Activated CD4-positive, alpha-beta T cell treated with anti-CD3 and anti-CD28 coated beads, Interleukin-2, amount 50 U/mL, for 48 hours (primary cell): ENCODE measurements at regions not wholly inside any gene's neighbourhood (a gene's known extent, or its start where the extent isn't known, plus 50 kb on each side); places are given as distances from the start of the nearest gene placed in this dataset.
"Not testable (repeated sequence)": the region's sequence is repeated elsewhere in the genome, so short reads cannot be mapped to it uniquely, and the experiment has no call there.

Experiments used
- DNase-seq, 2 experiments: peaks; one replicate each; pipeline ENCODE4 v3.0.0-alpha.2; 2020

DNA sequence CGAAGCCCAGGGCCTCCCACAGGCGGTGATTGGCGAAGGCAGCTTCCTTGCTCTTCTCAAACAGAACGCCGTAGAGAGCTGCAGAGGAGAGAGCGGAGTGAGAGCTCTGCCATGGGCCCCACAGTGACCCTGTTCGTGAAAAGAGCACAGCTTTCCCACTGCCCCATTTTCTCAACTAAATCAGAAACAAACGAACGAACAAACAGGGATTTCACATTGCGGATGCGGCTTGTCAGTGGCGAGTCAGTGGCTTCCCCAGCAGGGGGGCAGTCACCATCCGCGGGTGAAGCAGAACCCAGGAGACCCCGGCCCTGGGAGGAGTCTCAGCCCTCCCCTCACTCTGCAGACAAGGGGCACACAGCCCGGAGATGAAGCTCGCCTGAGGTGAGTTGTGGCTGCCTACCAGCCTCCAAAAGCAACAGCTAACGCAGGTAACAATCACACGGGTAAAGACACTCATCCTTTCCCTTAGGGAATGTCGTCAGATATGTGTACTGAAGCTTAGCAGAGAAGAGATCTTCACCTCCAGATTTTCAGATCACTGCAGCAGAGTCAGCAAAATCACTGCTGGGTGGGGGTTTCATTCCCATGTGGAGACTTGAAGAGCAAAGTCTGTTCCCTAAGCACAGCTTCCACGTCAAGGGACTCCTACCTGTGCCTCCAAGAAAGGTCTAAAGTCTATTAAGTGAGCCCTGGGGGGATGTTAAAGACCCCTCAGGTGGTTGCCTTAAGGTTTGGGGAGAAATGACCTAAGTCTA is 51.2 kb upstream of the GPR31 start:
- DNase-seq = no peak

DNA sequence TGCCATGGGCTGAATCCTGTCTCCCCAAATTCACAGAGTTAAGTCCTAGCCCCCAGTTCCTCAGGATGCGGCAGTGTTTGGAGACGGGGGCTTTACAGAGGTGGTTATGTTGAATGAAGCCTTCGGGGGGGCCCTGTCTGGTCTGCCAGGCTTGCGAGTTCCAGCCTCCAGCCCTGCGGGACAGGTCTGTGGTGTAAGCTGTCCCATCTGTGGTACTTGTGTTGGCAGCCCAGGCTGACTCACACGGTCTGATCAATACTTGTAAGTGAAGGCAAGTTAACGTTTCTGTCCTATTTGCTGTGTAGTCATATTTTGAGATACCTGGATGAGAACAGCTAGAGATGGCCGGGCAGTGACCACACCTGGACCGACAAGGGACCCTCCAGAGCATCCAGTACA is 51.8 kb upstream of the GPR31 start:
- no peak for DNase-seq

DNA sequence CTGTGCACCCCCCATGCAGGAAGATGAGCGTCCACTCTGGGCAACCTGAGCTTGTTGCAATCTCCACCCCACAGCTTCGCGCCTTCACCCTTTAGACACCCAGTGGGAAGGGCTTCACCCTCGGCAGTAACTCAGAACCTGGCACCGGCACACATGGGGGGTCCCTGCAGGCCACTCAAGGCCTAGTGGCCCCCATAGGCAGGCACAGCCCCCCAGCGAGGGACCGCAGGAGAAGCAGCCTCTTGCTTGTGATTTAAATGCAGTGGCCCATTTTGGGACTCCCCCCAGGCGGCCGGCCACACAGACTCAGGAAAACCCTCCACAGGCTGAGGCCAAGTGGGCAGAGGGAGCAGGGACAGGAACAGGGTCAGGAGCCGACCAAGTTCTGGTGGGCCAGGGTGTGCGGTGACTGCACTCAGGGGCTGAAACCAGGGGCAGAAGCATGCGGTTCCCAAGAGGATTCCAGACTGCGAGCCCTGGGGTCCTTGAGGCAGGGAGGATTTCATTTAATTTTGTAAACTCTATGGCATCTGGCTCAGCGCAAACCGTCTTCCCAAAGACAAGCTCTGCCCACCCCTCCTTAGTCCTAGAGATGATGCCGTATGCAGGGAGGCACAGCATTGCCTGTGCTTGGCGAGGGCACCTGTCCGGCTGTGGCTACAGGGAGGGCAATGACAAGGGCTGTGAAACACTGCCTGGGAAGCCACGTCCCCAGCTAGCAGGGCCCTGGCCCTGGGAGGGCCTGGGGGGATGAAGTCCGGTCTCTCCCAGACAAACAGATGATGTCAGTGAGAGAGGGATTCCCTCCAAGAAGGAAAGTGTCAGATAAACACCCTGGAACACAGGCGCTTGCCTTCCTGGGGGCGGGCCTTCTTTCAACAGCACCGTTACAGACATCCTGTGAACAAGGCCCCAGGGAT is 52.9 kb upstream of the GPR31 start:
- no peak for DNase-seq

DNA sequence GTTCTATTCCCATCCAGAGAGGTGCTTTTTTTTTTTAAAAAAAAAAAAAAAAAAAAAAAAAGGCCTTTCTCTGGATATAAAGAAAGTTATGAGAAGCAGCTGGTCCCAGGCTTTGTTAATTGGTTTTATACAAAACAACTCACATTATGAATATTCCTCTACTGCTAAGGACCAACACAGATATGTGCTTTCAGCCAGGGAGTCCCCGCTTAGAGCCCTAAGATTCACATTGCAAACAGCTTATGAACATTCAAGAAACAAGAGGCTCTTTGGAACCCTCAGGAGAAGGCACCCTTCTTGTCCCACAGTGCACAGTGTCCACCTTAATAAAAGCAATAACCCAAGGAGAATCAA is 53.5 kb upstream of the GPR31 start:
- DNase-seq = no peak

DNA sequence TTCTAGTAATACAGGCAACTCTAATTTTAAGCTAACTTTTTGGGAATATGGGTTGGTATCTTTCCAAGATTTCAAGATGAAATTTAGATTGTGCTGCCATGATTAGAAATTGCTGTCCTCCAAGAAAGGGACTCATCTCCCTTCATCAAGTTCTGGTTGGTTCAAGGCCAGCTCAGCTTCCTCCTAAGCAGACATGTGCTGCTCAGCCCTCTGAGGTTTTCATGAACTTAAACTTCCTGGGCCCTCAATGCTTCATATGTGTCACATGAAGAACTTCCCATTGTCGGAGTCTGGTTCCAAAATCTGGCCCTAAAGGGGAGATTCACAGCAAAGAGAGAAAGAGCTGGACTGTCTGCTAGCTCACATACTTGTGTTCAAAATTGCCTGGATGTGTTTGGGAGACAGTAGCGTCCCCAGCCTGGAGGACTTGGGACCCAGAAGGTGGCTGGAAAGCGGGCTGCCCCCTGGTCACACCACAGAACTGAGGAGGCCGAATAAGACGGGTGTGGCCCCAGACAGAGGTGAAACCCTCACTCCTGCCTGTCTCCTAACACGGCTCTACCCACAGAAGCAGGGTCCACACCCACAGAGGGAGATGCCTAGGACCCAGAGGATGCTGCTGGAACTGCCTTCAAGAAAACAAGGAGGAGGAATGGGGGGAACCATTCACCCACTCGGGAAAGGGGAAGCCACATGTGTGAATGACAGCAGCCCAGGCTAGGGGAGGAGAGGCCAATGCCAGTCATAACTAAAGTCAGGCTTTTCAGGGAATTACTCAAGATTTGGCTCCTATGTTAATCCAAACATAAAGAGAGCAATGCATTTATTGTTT is 54.3 kb upstream of the GPR31 start:
- peak in 1 of 2 experiments; percentile 7 for DNase-seq

DNA sequence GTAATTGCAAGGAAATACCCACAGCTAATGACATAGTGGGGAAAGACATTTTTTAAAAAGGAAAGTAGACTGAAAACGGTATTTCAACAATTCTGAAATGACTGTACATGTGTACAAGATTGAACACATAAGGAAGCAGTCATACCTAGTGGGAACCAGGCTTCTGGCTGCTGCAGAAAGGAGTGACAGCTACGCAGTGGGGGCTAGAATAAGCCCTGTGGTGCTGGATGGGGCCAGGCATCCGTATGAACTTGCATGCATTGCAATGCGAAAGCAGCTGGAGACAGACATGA is 54.9 kb upstream of the GPR31 start:
- peak in 1 of 2 experiments; percentile 10 for DNase-seq

DNA sequence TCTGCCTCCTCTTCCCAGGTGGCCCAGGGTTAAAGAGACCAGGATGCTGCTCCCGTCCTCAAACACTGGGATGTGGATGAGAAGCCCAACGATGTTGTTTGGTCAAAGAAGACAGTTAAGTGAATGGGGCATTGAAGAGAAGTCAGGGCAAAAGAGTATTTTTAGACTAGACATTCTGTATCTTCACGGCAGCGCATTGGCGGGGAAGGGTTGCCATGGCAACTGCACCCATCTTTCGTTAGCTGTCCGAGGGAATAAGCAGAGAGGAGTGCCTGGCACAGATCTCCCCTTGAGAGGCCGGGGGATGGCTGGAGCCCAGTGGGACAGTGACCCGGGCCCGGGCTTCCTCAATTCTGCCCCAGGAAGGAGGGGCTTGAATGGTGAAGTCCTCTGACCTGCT is 56.4 kb upstream of the GPR31 start:
- DNase-seq = no peak

DNA sequence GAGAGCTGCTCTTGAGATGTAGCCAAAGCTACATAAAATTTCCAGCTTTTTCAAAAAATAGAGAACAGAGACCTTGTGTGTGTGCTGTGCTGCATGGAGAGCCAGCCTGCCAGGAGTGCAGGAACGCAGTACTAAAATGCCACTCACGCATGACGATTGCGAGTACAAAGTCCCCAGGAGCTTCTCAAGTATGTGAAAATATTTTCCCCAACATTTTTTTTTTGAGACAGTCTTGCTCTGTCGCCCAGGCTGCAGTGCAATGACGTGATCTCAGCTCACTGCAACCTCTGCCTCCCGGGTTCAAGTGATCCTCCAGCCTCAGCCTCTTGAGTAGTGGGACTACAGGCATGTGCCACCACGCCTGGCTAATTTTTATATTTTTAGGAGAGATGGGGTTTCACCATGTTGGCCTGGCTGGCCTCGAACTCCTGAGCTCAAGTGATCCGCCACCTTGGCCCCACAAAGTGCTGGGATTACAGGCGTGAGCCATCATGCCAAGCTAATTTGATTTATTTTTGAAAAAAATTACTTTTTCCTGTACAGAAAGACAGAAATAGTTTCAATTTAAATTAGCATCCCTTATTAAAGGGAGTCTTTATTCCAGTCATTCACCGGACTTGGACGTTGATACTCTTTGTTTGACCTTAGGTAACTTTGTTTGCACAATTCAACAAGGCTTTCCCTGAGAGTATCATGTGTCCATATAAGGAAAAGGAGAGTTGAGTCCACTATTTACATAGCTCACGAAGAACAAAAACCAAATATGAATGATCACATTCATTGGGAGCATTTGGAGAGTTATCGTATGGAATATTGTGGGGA is 57.9 kb upstream of the GPR31 start:
- not testable (repeated sequence) for DNase-seq

DNA sequence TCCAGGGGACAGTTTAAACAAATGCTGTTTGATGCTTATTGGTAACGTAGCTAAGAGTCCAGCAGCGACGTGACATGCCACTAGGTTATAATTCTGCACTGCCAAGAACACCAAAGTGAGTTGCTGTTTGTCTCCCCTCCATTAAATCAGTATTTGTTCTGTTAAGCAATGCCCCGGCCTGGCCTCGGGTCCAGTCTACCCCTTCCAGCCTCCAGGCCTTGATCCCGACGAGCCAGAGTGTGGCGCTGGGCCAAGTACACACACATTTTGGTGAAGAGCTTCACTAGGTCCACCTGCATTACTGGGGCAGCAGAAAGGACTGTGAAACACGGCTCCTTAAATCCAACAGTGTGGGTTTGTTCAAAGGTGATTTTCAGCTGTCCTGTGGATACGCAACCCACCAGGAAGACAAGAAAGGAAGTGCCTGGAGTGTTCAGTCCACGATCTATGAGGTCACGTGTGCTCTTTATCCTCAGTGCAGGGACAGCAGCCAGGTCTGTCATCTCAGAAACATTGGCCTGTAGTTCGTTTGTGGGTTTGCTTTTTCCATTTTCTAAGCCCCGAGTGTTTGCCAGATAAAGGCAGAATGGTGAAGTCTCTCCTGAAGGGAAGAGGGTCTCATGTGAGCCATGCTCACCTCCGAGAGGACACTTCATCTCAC is 58.7 kb upstream of the GPR31 start:
- DNase-seq = not testable (repeated sequence)

DNA sequence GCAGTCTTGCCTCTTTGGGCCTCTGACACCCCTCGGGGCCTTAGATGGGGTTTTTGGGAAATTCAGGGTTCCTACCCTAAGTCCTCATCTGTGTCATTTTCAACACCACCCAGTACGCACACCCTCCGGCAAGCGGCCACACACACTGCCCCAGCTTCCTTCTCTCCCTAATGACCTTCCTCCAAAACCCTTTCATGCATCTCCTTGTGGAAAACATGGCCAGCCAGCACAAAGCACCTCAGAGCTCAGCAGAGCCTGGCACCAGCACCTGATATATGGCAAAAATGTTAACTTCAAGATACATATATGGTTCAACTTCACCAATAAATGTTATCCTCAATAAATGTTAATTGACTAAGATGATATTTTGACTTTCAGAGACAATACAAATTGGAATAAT is 59.3 kb upstream of the GPR31 start:
- DNase-seq = not testable (repeated sequence)

DNA sequence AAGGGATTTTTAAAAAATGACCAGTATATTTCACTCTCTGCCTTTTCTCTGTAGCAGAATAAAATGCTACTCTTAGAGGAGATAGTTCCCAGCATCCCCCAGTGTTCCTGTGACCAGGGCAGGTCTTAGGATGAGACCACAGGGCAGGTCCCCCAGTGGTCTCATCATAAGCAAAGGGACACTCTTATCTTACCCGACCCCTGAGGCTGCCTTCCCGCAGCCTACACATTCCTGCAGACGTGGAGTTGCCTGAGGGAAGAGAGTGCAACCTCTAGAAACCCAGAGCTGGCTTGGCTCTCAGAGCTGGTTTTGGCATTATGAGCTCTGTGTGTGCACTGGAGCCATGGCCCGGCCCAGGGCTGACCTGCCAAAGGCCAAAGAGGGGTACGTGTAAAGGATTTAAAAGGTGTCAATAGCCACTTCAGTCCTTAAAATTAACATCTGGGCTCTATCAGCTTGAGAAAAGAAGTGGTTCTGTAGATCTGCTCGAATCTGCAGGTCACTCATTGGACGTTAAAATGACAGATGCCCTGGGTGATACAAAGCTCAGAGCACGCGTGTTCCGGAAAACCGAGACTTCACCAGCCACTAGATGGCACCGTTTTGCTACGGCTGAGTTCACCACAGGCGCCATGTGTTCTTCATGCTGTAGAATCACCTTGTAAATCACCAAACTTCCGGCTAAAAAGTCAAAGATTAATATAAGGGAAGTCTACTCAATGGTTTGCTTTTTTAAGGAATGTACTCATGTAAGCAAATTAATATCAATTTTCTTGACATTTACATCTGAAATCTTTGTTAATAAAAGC is 60.4 kb upstream of the GPR31 start:
- DNase-seq = peak; percentile 32 to 35

DNA sequence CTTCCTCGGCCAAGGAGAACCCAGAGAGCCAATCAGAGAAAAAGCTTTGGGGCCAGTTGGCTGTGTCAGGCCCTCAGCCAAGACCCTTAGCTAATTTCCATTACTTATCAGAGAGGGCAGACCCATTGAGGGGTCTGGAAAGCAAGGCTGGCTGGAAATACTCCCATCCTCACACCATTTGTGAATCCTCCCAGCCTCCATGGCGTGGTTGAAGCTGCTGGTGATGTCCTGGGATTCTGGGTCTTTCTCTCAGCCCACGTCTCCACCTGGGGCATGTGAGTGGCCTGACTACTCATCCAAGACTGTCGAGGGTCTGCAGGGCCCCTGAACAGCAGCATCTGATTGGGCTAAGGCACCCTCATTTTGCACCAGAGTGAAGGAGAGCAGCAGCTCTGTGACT is 61.3 kb upstream of the GPR31 start:
- not testable (repeated sequence) for DNase-seq

DNA sequence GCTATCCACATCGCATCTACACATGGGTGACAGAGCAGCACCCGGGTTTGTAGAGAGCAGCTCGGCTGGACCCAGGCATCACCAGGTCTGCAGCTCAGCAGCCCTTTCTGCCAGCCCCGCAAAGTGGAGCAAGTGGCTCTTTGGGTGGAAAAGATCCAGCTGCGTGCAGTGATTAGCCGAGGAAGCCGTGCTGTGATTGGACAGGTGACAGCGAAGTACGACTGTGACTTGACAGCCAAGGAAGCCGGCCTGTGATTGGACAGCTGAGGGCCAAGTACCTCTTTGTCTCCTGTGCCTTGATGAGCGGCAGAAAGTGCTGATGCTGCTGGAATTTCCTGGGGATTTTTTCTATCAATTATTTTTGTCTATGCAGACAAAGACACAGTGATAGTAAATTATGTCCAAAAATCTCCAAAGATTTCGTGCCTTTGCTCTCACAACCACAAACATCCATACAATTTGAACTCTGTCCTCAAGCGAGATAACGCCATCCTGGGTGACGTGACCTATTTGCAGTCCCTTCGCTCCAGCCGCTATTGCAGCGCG is 62.3 kb upstream of the GPR31 start:
- DNase-seq = no peak

DNA sequence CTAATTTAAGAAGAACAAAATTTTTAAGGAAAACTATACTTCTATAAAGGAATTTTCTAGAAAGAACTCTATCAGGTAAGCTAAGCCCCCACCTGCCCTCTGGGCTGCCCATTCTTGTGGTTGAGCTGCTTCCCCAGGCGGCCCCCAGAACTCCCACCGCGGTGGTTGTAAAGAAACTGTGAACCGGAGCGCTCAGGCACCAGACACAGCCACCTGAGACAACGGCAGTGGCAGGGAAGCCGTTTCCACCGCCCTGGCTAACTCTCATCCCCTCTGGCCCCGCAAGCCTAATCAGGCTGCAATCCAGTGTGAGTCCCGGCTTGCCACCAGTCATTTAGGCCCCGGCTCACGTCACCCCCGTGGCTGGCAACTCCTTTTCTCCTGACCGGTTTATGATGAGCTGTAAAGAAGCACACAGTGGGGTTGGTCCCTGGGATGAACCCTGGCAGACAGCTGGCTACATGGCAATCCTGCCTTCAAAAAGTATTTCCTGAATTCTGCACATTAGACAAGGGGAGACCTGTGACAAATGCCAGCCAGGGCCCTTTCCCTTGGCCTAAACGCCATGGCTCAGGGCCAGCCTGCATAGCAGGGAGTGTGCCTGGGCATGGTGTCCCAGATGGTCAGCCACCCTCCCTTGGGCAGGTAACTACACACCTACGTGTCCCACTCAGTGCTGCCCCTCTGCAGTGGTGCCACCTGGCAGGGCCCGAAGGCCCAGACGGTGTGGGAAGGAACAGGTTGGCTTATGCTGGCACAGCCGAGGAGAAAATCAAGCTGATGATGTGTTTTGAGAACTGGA is 63.8 kb upstream of the GPR31 start:
- DNase-seq = no peak

DNA sequence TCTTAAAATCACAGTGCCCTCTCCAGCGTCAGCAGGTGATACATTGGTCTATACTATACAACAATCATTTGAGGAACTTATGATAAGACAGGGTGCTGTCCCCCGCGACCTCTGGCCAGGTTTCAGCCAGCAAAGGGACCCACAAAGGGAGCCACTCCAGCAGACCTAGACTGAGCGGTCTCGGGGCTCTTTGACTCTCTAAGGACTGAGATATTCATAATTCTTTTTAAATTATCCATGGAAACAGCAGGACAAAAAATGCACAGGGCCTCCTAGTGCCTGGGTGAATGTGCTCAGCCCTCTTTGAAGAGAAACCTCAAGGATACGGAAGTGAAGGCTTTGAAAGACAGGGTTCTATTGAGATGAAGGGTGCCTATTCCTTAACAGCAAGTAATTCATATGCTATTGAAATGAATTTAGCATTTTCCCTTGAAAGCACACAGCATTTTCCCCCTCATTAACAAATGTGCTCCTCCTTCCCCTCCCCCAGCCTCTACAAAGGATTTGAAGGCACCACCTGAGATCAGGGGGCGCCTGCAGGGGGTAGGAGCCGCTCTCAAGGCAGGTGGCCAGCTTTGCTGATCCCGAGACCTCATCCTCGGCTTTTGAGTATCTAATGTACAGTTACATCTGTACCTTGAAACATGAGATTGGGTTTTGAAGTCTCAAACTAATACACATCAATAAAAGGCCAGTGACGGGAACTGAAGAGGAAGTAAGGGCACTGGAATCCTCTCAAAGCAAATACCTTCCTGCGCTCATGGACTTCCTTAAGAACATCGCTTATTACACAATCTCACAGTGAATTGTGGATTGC is 65.3 kb upstream of the UNC93A start:
- not testable (repeated sequence) for DNase-seq

DNA sequence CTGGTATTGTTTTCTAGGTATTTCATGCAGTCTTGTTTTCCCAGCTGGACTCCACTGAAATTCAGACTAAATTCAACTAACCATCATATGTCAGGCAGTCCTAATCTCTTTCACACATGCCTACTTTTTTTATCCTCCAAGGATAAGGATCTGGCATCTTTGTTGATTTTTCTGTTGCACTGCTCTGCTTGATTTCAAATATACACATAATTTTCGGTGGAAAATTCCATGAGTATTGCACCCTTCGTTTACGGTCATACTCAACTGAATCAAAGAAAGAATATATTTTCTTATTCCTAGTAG is 64.8 kb upstream of the UNC93A start:
- no peak for DNase-seq

DNA sequence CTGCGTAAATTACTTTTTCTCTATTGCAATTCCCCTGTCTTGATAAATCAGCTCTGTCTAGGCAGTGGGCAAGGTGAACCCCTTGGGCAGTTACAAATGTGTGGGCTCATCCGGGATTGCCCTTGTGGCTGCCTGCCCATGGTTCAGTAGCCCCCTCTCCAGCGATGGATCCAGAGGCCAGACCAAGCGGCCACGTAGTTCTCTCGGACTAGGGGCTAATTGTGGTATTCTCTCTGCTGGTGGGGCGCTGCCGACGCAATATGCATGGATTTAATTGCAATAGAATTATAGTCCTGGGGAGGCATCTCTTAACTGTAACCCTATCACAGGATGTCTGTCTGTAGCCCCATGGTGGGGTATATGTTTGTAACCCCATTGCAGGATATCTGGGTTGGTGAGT is 64.3 kb upstream of the UNC93A start:
- DNase-seq = no peak

DNA sequence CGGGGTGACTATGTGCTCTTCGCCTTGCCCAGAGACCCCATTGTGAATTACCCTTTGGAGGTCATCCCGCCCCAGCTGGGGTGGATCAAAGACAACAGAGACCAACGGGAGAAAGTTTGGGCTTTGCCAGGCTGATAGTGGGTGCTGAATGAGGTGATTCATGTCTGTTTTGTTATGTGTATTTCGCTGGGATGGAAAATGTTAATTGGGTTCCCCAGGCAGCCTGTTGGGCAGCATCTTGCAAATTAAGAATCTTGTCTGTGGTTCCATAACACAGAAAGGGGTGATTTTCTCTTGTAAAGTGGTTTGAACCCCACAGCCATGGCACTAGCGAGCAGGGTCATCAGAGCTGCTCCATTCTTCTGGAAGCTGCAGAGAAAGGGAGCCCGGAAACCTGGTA is 63.1 kb upstream of the UNC93A start:
- DNase-seq = no peak

DNA sequence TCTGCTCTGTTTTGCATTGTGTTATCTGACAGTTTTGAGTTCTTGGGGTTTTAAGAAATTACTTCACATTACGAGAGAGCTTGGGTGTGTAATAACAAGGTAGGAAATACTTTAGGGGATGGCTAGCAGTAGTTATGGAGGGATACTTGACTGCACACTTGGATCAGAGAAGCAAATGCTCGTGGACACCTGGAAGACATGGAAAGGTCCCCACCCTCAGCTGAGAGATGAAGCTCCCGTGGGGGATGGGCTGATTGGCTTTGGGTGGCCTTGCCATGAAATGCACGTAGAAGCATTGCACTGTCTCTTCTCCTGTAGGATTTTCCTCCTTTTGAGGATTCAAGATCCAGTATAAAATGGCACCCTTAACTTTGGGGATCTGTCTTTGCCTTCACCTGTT is 61.5 kb upstream of the UNC93A start:
- DNase-seq = no peak
